Type B pancreatic cell (in vitro differentiated cells): ENCODE measurements at regions not wholly inside any gene's neighbourhood (a gene's known extent, or its start where the extent isn't known, plus 50 kb on each side); places are given as distances from the start of the nearest gene placed in this dataset.
"Not testable (repeated sequence)": the region's sequence is repeated elsewhere in the genome, so short reads cannot be mapped to it uniquely, and the experiment has no call there.

Experiments
- DNase-seq: peaks from one replicate; pipeline ENCODE4 v3.0.0; 2021; ENCODE audit warnings: mixed read lengths; ENCODE audit not compliant: unreplicated experiment; ENCODE audit errors: extremely low spot score
- H3K27ac Mint-ChIP-seq: 2 replicates; pipeline ENCODE4 v1.8.0; 2021; ENCODE audit warnings: mild to moderate bottlenecking, mixed read lengths
- H3K27me3 Mint-ChIP-seq: 2 replicates; pipeline ENCODE4 v1.8.0; 2021; ENCODE audit warnings: mixed read lengths
- H3K36me3 Mint-ChIP-seq: 2 replicates; pipeline ENCODE4 v1.8.0; 2021; ENCODE audit warnings: mixed read lengths
- H3K4me1 Mint-ChIP-seq: one replicate; pipeline ENCODE4 v1.8.0; 2021; ENCODE audit warnings: mixed read lengths; ENCODE audit not compliant: unreplicated experiment
- H3K4me3 Mint-ChIP-seq: 2 replicates; pipeline ENCODE4 v1.8.0; 2021; ENCODE audit warnings: mild to moderate bottlenecking, mixed read lengths
- H3K9me3 Mint-ChIP-seq: 2 replicates; pipeline ENCODE4 v1.8.0; 2021; ENCODE audit warnings: mixed read lengths
- CTCF ChIP-seq: fragments of 200-600 bp; sonication (generic); conservative IDR thresholded peaks from 2 replicates; pipeline ENCODE4 v1.5.0; 2021; ENCODE audit warnings: antibody characterized with exemption, mild to moderate bottlenecking

- Mint-ChIP-seq H3K4me3 (no peak overlapping the region), H3K36me3 (no peaks in the 10 kb centered on the region), H3K27me3 (no peaks in the 10 kb centered on the region), H3K27ac (no peak overlapping the region), H3K4me1 (no peaks in the 10 kb centered on the region), H3K9me3 (peaks cover 6% of the 10 kb centered on the region)
- TF ChIP-seq CTCF: no peak
- no peak for DNase-seq
Measured at GRCh38 chr4:79662651-79663050, 254.6 kb upstream of the GK2 start.

- H3K4me1 Mint-ChIP-seq: no peaks in the 10 kb centered on the region
- no peaks in the 10 kb centered on the region for H3K27me3 Mint-ChIP-seq
- H3K9me3 Mint-ChIP-seq: peaks cover 6% of the 10 kb centered on the region
- no peak overlapping the region for H3K4me3 Mint-ChIP-seq
- DNase-seq: no peak
- TF ChIP-seq CTCF: no peak
- H3K36me3 Mint-ChIP-seq: no peaks in the 10 kb centered on the region
- H3K27ac Mint-ChIP-seq: no peak overlapping the region
Measured at GRCh38 chr4:79661196-79661595, 253.2 kb upstream of the GK2 start.

- not testable (repeated sequence) for H3K27me3 Mint-ChIP-seq, H3K9me3 Mint-ChIP-seq, H3K36me3 Mint-ChIP-seq, H3K27ac Mint-ChIP-seq, DNase-seq, H3K4me3 Mint-ChIP-seq, H3K4me1 Mint-ChIP-seq
Measured at GRCh38 chr4:79659308-79659870, 251.4 kb upstream of the GK2 start.

GRCh38 chr4:79657379-79657778 lies 249.4 kb upstream of the GK2 start:
- peaks cover 6% of the 10 kb centered on the region for H3K9me3 Mint-ChIP-seq

GRCh38 chr4:79653871-79654270 lies 245.8 kb upstream of the GK2 start:
- H3K36me3 Mint-ChIP-seq: no peaks in the 10 kb centered on the region
- H3K27ac Mint-ChIP-seq: no peak overlapping the region
- DNase-seq: no peak
- peaks cover 17% of the 10 kb centered on the region for H3K4me1 Mint-ChIP-seq
- H3K27me3 Mint-ChIP-seq: no peaks in the 10 kb centered on the region
- no peak overlapping the region for H3K4me3 Mint-ChIP-seq
- no peak for TF ChIP-seq CTCF
- H3K9me3 Mint-ChIP-seq: peaks cover 3% of the 10 kb centered on the region

More at GRCh38 chr4:79657379-79657778, 249.4 kb upstream of the GK2 start:
- no peak overlapping the region for H3K4me3 Mint-ChIP-seq
- no peak for TF ChIP-seq CTCF
- H3K27ac Mint-ChIP-seq: no peak overlapping the region
- H3K36me3 Mint-ChIP-seq: no peaks in the 10 kb centered on the region
- H3K27me3 Mint-ChIP-seq: no peaks in the 10 kb centered on the region
- no peak for DNase-seq
- peaks cover 4% of the 10 kb centered on the region for H3K4me1 Mint-ChIP-seq

GRCh38 chr4:79652738-79653137 lies 244.7 kb upstream of the GK2 start:
- no peak for TF ChIP-seq CTCF
- peaks cover 3% of the 10 kb centered on the region for H3K9me3 Mint-ChIP-seq
- H3K4me1 Mint-ChIP-seq: peaks cover 17% of the 10 kb centered on the region
- no peak overlapping the region for H3K4me3 Mint-ChIP-seq
- no peak for DNase-seq
- no peak overlapping the region for H3K27ac Mint-ChIP-seq
- H3K36me3 Mint-ChIP-seq: no peaks in the 10 kb centered on the region
- H3K27me3 Mint-ChIP-seq: no peaks in the 10 kb centered on the region
